Osteoblast (primary cell): ENCODE measurements at regions not wholly inside any gene's neighbourhood (a gene's known extent, or its start where the extent isn't known, plus 50 kb on each side); places are given as distances from the start of the nearest gene placed in this dataset.

Source experiments
- DNase-seq: peaks from one replicate; pipeline ENCODE4 v3.0.0; 2011; ENCODE audit warnings: low spot score, mixed read lengths; ENCODE audit not compliant: insufficient read length; ENCODE audit errors: missing footprints
- H2AFZ ChIP-seq: 2 replicates; pipeline ENCODE4 v1.6.0; 2011; ENCODE audit warnings: mild to moderate bottlenecking, low read length
- H3K27ac ChIP-seq: 2 replicates; pipeline ENCODE4 v1.5.1; 2011; ENCODE audit warnings: mild to moderate bottlenecking, low read depth, low read length, moderate library complexity
- H3K27me3 ChIP-seq: 2 replicates; pipeline ENCODE4 v1.6.0; 2012; ENCODE audit warnings: mild to moderate bottlenecking, control low read depth, inconsistent platforms, low read length, moderate library complexity; ENCODE audit not compliant: insufficient read depth
- H3K36me3 ChIP-seq: 2 replicates; pipeline ENCODE4 v1.5.1; 2011; ENCODE audit warnings: mild to moderate bottlenecking, low read length, control low read depth, moderate library complexity; ENCODE audit not compliant: insufficient read depth
- H3K4me1 ChIP-seq: 2 replicates; pipeline ENCODE4 v1.5.1; 2011; ENCODE audit warnings: mild to moderate bottlenecking, low read length, control low read depth, moderate library complexity; ENCODE audit not compliant: insufficient read depth
- H3K4me2 ChIP-seq: 2 replicates; pipeline ENCODE4 v1.6.0; 2011; ENCODE audit warnings: mild to moderate bottlenecking, low read length; ENCODE audit not compliant: insufficient read depth
- H3K4me3 ChIP-seq: fragments of 200-600 bp; sonication (generic); 3 replicates; pipeline ENCODE4 v1.5.1; 2012; ENCODE audit warnings: mild to moderate bottlenecking, low read length, inconsistent platforms; ENCODE audit not compliant: insufficient read depth
- H3K79me2 ChIP-seq: 2 replicates; pipeline ENCODE4 v1.6.0; 2012; ENCODE audit warnings: mild to moderate bottlenecking, low read length, control low read depth, inconsistent platforms; ENCODE audit not compliant: insufficient read depth
- H3K9me3 ChIP-seq: 2 replicates; pipeline ENCODE4 v1.5.1; 2011; ENCODE audit warnings: low read depth, low read length, control low read depth
- H4K20me1 ChIP-seq: 2 replicates; pipeline ENCODE4 v1.6.0; 2012; ENCODE audit warnings: mild to moderate bottlenecking, low read length, control low read depth; ENCODE audit not compliant: insufficient read depth
- TF ChIP-seq, protein P1 (sequence below): IDR thresholded peaks from 2 replicates; pipeline ENCODE4 v1.5.1; 2011; ENCODE audit warnings: mild to moderate bottlenecking, low read depth, low read length, moderate library complexity; ENCODE audit errors: extremely low read depth

DNA sequence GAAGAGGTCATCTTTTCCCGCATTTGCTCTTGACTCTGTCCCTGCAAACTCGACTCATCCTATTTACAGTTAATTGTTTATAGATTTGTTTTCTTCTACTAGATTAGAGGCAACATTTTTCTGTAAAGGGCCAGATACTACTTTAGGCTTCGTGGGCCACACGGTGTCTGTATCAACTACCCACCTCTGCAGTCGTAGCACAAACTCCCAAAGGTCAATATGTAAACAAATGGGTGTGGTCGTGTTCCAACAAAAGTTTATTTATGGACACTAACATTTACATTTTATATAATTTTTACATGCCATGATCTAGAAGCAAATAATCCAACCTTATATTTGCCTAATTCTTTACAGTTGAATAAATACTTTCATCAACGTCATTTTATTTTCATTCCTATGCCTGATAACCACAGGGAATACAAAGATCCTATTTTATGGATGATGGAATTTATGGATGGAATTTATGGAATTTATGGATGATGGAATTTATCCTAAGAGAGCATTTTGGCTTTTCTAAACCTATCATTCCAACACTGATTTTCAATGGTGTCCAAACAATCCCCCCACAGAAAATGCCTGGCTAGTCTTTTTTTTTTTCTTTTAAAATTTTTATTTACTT is 232.8 kb downstream of the MYLK4 start:
- H3K4me3 ChIP-seq, result no peak overlapping the region
- H3K4me1 ChIP-seq, result peaks cover 10% of the 10 kb centered on the region
- no peak overlapping the region for H3K27ac ChIP-seq
- H2AFZ ChIP-seq, result no peak overlapping the region
- peaks cover 8% of the 10 kb centered on the region for H3K27me3 ChIP-seq
- no peak for DNase-seq
- no peaks in the 10 kb centered on the region for H3K79me2 ChIP-seq
- H3K9me3 ChIP-seq, result peaks cover 3% of the 10 kb centered on the region
- TF ChIP-seq, protein P1, sequence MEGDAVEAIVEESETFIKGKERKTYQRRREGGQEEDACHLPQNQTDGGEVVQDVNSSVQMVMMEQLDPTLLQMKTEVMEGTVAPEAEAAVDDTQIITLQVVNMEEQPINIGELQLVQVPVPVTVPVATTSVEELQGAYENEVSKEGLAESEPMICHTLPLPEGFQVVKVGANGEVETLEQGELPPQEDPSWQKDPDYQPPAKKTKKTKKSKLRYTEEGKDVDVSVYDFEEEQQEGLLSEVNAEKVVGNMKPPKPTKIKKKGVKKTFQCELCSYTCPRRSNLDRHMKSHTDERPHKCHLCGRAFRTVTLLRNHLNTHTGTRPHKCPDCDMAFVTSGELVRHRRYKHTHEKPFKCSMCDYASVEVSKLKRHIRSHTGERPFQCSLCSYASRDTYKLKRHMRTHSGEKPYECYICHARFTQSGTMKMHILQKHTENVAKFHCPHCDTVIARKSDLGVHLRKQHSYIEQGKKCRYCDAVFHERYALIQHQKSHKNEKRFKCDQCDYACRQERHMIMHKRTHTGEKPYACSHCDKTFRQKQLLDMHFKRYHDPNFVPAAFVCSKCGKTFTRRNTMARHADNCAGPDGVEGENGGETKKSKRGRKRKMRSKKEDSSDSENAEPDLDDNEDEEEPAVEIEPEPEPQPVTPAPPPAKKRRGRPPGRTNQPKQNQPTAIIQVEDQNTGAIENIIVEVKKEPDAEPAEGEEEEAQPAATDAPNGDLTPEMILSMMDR, result no peak
- no peaks in the 10 kb centered on the region for H3K36me3 ChIP-seq
- no peak overlapping the region for H3K4me2 ChIP-seq
- H4K20me1 ChIP-seq, result no peaks in the 10 kb centered on the region

DNA sequence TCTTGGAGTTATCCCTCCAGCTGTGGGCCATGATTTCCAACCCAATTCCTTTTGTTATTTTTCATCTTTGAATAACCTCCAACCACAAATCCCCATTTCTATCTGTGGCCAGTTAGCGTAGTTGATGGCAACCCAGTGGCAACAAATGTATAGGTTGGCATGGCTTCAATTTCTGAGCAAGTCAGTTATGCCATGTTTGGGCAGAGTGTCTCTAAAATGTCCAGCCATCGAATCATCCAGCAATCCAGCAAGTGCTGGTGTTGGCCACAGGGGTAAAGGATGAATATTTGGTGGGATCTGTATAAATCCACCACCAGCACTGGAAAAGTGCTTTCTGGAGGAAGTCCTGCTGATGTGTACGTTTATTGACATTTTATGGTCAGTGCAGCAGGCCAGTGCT is 233.3 kb downstream of the MYLK4 start:
- no peak overlapping the region for H2AFZ ChIP-seq
- DNase-seq, result no peak
- H3K27me3 ChIP-seq, result peaks cover 13% of the 10 kb centered on the region
- peaks cover 3% of the 10 kb centered on the region for H3K9me3 ChIP-seq
- no peak overlapping the region for H3K4me2 ChIP-seq
- no peaks in the 10 kb centered on the region for H4K20me1 ChIP-seq
- H3K4me1 ChIP-seq, result peaks cover 5% of the 10 kb centered on the region
- no peaks in the 10 kb centered on the region for H3K36me3 ChIP-seq
- H3K79me2 ChIP-seq, result no peaks in the 10 kb centered on the region
- H3K27ac ChIP-seq, result no peak overlapping the region
- TF ChIP-seq, protein P1, result no peak
- no peak overlapping the region for H3K4me3 ChIP-seq

DNA sequence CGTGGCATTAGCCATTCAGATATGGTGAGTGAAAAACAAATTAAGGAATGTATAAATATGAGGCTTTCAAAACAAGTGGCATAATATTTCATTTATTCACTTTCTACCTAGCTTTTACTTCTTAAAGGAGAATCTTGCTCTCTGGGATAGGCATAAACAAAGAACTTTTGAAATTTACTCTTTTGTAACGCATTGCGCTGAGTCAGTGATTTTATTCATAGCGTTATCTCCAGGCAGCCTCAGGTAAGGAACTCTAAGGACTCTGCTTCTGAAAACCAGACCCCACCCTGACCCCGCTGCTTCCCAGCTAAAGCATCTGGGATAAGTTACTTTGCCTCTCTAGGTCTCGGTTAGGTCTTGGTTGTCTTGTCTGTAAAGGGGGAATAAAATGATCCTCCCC is 234.7 kb downstream of the MYLK4 start:
- Histone ChIP-seq H3K79me2 (no peaks in the 10 kb centered on the region), H3K4me3 (no peak overlapping the region), H3K4me1 (no peaks in the 10 kb centered on the region), H3K27me3 (peaks cover 13% of the 10 kb centered on the region), H3K27ac (no peak overlapping the region), H3K4me2 (no peak overlapping the region), H2AFZ (no peak overlapping the region), H4K20me1 (no peaks in the 10 kb centered on the region), H3K36me3 (no peaks in the 10 kb centered on the region), H3K9me3 (peaks cover 3% of the 10 kb centered on the region)
- DNase-seq, result no peak
- TF ChIP-seq, protein P1, result no peak

DNA sequence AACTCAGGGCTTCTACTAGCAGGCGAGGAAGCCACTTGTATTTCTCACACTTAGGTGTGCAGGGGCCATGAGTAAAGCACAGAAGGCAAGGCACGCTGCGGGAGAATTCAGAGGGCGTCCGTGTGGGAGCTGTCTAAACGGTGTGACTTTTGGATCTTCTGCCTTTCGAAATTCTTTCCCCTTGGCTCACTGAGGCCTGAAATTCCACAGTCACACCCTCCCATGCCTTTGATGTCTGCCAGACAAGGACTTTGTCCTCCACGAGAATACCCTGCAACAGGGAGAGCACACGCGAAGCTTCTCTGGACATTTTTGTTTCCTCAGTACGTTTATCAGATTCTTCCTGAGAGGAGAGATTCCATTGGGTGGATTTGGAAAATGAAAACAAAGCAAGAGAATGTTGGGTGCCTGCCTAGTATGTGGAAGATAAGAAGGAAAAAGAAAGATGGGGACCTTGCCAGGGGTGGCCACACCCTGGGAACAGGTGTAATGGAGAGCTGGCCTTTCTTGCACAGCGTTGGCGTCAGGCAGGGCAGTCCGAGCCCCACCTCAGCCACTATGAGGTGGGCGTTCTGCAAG is 235.7 kb downstream of the MYLK4 start:
- H3K36me3 ChIP-seq, result no peaks in the 10 kb centered on the region
- H3K27ac ChIP-seq, result no peak overlapping the region
- H3K27me3 ChIP-seq, result peaks cover 13% of the 10 kb centered on the region
- no peaks in the 10 kb centered on the region for H4K20me1 ChIP-seq
- no peak overlapping the region for H3K4me2 ChIP-seq
- TF ChIP-seq, protein P1, result no peak
- peaks cover 3% of the 10 kb centered on the region for H3K9me3 ChIP-seq
- DNase-seq, result no peak
- no peak overlapping the region for H2AFZ ChIP-seq
- no peaks in the 10 kb centered on the region for H3K4me1 ChIP-seq
- no peak overlapping the region for H3K4me3 ChIP-seq
- H3K79me2 ChIP-seq, result no peaks in the 10 kb centered on the region
